NCI-H1436 treated with DMSO at 0.1 percent for 48 hours (cell line): ENCODE measurements at regions not wholly inside any gene's neighbourhood (a gene's known extent, or its start where the extent isn't known, plus 50 kb on each side); places are given as distances from the start of the nearest gene placed in this dataset.
A peak's percentile ranks its signal among the peaks of the same experiment; 100 is the strongest.
"Not testable (repeated sequence)": the region's sequence is repeated elsewhere in the genome, so short reads cannot be mapped to it uniquely, and the experiment has no call there.

ENCODE experiments used
- DNase-seq: peaks from one replicate; lab custom pipeline; 2025; lab: John Stamatoyannopoulos, UW

DNA sequence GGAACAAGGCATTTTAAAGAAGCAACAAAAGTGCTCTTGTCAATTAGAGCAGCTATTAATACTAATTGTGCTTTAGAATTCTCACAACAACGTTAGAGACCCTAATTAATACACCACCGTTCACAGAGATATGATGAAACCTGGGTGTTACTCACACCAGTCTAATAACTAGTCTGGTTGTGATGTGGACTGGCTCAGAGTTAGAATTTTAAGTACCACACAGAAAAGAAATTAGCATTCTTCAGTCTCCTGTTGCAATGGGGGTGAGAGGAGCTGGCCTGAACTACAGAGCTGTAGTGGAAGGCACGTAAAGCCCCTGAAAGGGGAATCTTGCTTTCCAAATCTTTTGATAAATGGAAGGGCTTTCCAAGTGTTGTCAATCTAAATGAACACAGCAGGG lies 240.8 kb upstream of the TOX3 start:
- no peak for DNase-seq

DNA sequence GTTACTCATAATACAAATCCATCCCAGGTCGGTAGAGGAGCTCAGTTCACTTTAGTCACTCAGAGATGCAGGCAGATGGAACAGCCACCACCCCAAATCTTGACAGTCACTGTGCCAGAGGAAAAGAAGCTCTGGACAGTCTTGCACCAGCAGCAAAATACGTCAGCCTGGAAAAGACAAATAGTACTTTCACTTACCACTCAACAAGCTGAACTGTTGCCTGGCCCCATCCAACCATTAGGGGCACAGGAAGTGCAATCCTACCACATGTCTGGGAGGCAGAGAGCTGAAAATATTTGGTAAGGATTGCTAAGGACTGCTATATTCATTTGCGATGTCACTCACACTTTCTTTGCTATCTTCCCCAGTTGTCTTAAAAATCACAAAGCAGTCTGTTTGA lies 239.1 kb upstream of the TOX3 start:
- DNase-seq, result no peak

GRCh38 chr16:52785653-52786052 lies 238.7 kb upstream of the TOX3 start:
- no peak for DNase-seq

DNA sequence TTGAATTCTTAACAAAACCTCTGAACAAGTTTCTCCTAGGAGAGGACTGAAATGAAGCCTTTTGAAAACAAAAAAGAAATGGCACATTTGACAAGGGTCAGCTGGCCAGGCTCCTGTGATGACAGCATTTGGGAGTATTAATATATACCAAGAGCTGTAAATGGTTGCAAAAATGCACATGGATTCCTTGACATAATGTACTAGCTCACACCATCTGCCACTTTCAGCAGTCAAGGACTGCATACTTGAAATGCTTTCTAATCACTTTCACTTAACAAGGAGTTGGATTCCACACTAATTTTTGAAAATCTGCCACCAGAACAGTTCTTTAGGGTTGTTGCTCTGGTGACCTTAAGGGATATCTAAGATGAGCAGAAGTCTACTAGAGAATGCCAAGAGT lies 236.7 kb upstream of the TOX3 start:
- DNase-seq, result no peak

DNA sequence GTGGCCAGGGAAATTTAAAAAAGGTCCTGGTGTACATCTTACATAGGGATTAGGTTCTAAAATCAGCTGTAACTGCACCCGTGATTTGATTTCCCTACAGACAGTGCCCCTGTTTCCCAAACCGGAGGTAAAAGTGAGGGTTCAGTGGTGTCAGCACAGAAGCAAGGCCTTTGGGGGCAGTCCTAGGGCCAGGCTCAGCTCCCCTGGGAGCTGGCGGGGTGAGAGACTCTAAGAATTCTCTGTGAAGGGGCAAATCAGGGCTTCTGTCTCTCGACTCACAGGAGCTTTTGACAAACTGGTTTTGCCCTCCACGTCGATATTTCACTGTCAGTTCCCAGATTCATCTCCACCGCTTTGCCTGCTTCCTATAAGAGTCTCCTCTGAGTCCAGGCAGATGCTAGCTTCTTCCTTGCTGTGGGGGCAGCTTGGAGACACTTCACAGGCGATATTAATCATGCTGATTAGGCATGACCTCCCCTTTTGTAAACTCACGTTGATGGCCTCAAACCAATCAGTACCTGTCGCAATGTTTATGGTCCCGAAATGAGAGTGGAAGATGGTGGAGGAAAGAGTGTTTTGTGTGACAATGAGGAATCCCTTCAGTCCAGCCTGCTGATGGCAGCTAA lies 234.2 kb upstream of the TOX3 start:
- no peak for DNase-seq

DNA sequence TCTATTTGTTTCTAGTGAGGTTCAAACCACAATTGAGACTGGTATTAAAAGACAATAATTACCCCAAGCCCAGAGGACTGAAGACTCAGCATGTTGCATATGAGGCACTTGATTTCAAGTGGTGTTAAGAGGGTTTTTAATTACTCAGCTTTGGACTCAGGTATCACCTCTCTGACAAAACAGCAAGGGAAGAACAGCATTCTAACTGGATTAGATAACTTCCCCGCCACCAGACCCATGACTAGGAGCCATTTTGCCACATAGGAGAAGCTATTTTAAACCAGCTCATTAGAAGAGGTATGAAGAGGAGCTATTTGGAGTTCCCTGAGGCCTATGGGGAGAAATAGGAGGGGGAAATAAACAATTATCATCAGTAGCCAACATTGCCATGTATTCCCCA lies 226.1 kb upstream of the TOX3 start:
- DNase-seq, result peak; percentile 39

GRCh38 chr16:52770828-52771227 lies 223.9 kb upstream of the TOX3 start:
- no peak for DNase-seq

DNA sequence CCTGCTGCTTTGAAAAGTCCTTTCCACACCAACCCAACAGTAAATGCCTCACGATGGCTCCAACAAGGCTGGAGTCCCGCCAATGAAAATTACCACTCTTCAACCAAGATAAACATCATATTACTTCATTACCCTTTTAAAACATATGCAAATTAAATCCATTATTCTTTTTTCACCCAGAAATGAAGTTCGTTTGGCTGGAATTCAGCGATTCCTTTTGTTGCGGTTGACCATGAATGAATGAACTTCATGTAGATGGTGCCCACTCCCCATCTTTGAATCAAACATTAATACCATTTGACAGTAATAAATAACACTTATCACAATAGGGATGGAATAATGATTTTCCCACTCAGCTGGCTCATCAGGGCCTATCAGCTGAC lies 211.5 kb upstream of the TOX3 start:
- no peak for DNase-seq

- no peak for DNase-seq
These were observed 211.0 kb upstream of the TOX3 start for GRCh38 chr16:52757746-52758472.

- DNase-seq, result no peak
These were observed 210.0 kb upstream of the TOX3 start for GRCh38 chr16:52756812-52757517.

DNA sequence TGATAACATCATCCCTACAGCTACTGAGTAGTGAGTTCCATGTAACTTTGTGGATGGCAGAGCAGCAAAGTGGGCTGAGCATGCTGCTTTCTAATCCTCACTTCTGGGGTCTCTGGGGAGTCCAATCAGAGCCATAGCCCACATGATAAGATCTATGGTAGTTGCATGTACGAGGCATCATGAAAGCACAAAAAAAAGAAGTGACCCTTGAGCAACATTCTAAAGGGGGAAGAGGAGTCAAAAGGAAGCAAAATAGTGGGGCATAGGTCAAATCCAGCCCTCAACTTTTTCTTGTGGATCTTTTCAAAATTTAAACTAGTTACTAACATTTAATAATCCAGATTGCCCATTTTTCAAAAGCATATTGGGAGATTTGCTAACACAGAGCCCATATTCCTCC lies 208.5 kb upstream of the TOX3 start:
- no peak for DNase-seq

GRCh38 chr16:52751035-52751434 lies 204.1 kb upstream of the TOX3 start:
- DNase-seq, result no peak

DNA sequence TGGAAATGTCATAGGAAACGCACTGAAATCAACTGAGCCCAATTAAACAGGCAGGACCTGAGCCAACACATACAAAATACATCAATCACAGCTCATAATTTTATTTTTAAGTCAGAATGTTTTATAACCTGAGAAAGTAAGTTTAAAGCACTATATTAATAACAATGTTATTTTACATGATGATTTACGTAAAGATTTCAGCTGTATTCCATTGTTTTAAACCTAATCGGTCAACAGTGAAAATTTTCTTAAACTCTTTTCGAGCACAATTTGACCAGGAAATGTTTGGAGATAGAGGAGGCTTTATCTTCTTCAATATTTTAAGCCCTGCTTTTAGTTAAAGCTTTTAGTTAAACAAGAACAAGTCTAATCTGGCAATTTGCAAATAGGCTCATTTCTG lies 201.8 kb upstream of the TOX3 start:
- DNase-seq, result no peak

- DNase-seq, result no peak
These were observed 200.2 kb upstream of the TOX3 start for GRCh38 chr16:52747088-52747595.

DNA sequence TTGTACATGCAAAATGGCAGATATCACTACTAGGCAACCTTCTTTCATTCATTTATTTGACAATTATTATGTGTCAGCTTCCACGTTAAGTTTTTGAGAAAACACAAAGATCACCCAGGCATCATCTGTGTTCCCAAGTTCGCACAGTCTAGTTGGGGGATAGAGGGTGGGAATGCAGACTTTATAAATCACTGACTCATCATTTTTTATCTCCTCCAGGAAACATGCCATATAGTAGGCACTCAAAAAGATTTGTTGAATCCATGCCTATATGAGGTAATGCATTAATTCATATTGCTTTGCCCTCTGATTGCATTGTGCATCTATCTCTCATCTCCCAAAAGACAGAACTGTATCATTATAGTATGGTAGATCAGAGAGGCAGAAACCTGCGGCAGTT lies 196.8 kb upstream of the TOX3 start:
- DNase-seq, result no peak

DNA sequence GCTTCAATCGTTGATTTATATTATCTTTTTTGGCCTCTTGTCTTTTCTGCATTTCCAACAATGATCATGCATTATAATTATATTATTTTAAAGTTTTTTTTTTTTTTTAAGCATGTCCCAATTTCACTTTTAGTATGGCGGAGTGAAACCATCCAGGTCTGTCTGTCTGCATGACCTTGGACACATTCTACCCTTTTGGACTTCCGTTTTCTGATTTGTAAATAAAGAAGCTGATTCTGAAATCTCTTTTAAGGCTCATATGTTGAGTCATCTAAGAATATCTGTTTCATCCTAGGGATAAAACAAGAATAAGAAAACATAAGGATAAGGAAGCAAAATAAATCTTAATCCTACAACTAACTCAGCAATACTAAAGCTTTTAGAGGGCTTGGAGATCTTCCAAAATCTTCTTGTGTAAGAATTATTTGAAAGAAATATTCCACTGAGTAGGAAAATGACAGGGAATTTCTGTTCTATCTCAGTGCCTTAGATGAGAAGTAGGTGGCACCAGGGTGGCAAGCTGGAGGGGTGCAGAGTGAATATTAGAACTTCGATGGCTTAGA lies 195.7 kb upstream of the TOX3 start:
- no peak for DNase-seq

- DNase-seq, result no peak
These were observed 195.1 kb upstream of the TOX3 start for GRCh38 chr16:52742052-52742451.

DNA sequence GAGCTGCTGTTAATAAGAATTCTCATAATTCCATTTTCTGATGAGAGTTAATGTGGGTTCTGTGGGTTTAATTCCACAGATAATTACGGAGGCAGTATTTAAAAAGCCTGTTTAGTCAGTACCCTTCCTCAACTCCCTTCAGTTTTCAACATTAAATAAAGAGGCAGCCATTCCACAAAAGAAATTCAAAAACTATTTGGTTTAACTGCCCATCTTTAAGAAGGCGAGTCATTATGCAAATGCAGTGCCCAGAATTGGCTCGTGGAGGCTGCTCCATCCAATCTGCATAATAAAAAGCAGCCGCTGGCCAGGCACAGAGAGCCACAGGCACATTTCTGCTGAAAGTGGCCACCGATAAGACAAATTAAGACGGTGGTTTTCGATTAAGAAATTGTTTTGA lies 194.4 kb upstream of the TOX3 start:
- no peak for DNase-seq

DNA sequence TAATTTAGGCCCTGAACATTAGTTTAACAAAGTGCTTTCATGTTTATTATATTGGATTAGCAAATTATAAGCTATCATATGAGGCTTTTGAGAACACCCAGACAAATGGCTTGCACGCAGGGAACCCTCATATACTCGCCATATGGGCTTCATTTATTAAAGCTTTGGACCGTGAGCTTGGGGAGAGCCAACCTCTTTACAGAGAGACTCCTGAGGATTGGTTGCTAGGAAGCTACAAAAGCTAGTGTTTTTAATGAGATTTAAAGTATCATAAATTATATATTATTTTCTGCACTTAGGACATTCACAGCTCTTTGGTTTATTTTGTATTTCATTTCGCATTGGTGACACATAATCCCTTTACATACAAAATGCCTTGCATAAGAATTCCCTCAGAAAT lies 193.8 kb upstream of the TOX3 start:
- DNase-seq, result no peak

DNA sequence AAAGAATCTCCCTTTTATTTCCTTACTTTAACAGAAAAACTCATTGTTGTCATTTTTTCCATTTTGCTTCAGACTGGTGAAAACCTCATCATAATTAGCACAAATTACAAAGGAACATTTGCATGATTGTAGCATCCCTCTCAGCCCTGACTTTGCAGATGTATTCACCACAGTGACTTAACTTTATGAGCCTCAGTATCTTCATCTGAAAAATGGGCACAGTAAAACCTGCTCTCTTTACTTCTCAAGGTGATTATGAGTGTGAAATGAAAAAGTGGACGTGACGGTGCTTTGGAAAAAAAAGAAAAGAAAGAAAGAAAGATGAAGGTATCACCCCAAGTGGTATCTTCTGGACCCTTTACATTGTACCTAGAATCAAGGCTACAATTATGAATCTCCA lies 193.4 kb upstream of the TOX3 start:
- DNase-seq, result no peak

DNA sequence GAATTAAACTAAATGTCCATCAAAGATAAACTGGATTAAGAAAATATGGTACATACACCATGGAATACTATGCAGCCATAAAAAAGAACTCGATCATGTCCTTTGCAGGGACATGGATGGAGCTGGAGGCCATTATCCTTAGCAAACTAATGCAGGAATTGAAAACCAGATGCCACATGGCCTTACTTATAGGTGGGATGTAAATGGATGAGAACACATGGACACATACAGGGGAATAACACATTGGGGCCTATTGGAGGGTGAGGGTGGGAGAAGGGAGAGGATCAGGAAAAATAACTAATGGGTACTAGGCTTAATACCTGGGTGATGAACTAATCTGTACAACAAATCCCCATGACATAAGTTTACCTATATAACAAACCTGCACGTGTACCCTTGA lies 192.0 kb upstream of the TOX3 start:
- not testable (repeated sequence) for DNase-seq

DNA sequence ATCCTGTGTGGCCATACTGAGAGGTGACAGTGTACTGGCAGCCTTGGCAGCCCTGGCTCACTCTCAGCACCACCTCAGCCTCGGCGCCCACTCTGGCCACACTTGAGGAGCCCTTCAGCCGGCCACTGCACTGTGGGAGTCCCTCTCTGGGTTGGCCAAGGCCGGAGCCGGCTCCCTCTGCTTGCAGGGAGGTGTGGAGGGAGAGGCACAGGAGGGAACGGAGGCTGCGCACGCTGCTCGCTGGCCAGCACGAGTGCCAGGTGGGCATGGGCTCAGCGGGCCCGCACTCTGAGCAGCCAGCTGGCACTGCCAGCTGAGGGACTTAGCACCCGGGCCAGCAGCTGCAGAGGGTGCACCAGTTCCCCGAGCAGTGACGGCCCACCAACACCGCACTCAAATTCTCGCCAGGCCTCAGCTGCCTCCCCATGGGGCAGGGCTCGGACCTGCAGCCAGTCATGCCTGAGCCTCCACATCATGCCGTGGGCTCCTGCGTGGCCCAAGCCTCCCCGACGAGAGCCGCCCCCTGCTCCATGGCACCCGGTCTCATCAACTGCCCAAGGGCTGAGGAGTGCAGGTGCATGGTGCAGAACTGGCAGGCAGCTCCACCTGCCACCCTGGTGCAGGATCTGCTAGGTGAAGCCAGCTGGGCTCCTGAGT lies 184.4 kb upstream of the TOX3 start:
- no peak for DNase-seq
